Body of pancreas (tissue), 4 donors: ENCODE measurements at regions not wholly inside any gene's neighbourhood (a gene's known extent, or its start where the extent isn't known, plus 50 kb on each side); places are given as distances from the start of the nearest gene placed in this dataset.

Source experiments
- POLR2A ChIP-seq, 3 donors: fragments of 450-650 bp; IDR thresholded peaks; one replicate each; pipeline ENCODE4 v1.6.1; 2016; ENCODE audit warnings: antibody characterized with exemption in 3 of 3, mild to moderate bottlenecking in 2 of 3
- TF ChIP-seq, protein P1 (sequence below), 7 experiments: fragments of 450-650 bp in 4 of 7; fragments of 200-600 bp in 3 of 7; sonication (generic) in 3 of 7; IDR thresholded peaks; one replicate each; pipeline ENCODE4 v1.5.1; 2016 to 2019; ENCODE audit warnings: antibody characterized with exemption in 7 of 7

DNA sequence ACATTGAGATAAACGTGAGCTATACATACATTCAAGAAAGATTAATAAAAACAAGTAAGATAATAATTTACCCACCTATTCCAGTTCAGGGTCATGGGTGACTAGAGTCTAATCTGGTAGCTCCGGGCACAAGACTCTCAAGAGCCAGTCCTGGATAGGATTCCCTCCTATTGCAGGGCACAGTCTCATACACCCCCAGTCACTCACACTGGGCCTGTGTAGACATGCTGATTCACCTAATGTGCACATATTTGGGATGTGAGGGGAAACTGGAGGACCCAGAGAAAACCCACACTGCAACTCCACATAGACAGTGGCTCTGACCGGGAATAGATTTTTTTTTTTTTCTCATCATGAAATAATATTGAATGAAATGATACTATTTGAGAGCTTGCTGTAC is 81.5 kb upstream of the THUMPD2 start:
- TF ChIP-seq, protein P1, sequence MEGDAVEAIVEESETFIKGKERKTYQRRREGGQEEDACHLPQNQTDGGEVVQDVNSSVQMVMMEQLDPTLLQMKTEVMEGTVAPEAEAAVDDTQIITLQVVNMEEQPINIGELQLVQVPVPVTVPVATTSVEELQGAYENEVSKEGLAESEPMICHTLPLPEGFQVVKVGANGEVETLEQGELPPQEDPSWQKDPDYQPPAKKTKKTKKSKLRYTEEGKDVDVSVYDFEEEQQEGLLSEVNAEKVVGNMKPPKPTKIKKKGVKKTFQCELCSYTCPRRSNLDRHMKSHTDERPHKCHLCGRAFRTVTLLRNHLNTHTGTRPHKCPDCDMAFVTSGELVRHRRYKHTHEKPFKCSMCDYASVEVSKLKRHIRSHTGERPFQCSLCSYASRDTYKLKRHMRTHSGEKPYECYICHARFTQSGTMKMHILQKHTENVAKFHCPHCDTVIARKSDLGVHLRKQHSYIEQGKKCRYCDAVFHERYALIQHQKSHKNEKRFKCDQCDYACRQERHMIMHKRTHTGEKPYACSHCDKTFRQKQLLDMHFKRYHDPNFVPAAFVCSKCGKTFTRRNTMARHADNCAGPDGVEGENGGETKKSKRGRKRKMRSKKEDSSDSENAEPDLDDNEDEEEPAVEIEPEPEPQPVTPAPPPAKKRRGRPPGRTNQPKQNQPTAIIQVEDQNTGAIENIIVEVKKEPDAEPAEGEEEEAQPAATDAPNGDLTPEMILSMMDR (IDR thresholded peaks at IDR 0.05), result no peak
- TF ChIP-seq POLR2A (IDR thresholded peaks at IDR 0.05), result no peak
